MCF 10A (cell line): ENCODE measurements at regions not wholly inside any gene's neighbourhood (a gene's known extent, or its start where the extent isn't known, plus 50 kb on each side); places are given as distances from the start of the nearest gene placed in this dataset.

ENCODE experiments used
- BruUV-seq: library from RNA; stranded (reverse); fragments of 400-500 nt; replicated peaks from 2 replicates; lab custom pipeline; 2021; lab: Mats Ljungman, UMichigan
- CTCF ChIA-PET: fragments of 300-600 bp; sonication (Branson Sonifier 250); formaldehyde crosslinking; extraction: SDS; loops from one replicate; lab custom pipeline; 2021; ENCODE audit warnings: antibody characterized with exemption, inconsistent platforms; lab: Yijun Ruan, JAX
- POLR2A ChIA-PET: fragments of 300-600, 350-650 bp; sonication (Branson Sonifier 250); formaldehyde crosslinking; extraction: SDS; loops from one replicate; lab custom pipeline; 2020; ENCODE audit warnings: antibody characterized with exemption, inconsistent platforms; lab: Yijun Ruan, JAX
- DNase-seq: peaks from one replicate; pipeline ENCODE4 v3.0.0-alpha.2; 2018; ENCODE audit not compliant: unreplicated experiment
- H3K27ac Mint-ChIP-seq: one replicate; pipeline ENCODE4 v1.8.0; 2022; ENCODE audit warnings: mild to moderate bottlenecking, low read depth, mixed read lengths; ENCODE audit not compliant: unreplicated experiment
- H3K27me3 Mint-ChIP-seq: one replicate; pipeline ENCODE4 v1.8.0; 2022; ENCODE audit warnings: mixed read lengths; ENCODE audit not compliant: insufficient read depth, unreplicated experiment
- H3K36me3 Mint-ChIP-seq: one replicate; pipeline ENCODE4 v1.8.0; 2022; ENCODE audit warnings: mild to moderate bottlenecking, moderate library complexity, mixed read lengths; ENCODE audit not compliant: insufficient read depth, unreplicated experiment
- H3K4me1 Mint-ChIP-seq: one replicate; pipeline ENCODE4 v1.8.0; 2022; ENCODE audit warnings: mixed read lengths; ENCODE audit not compliant: insufficient read depth, unreplicated experiment
- H3K4me3 Mint-ChIP-seq: one replicate; pipeline ENCODE4 v1.8.0; 2022; ENCODE audit warnings: mild to moderate bottlenecking, moderate library complexity, mixed read lengths; ENCODE audit not compliant: unreplicated experiment
- H3K9me3 Mint-ChIP-seq: one replicate; pipeline ENCODE4 v1.8.0; 2022; ENCODE audit warnings: mixed read lengths; ENCODE audit not compliant: unreplicated experiment
- intact Hi-C: fragments of 100-400 bp; cut with micrococcal nuclease; formaldehyde crosslinking; loops from 2 replicates; pipeline ENCODE4 v1.14.1; 2022
- TF ChIP-seq, protein P1 (sequence below): fragments of 200-600 bp; IDR thresholded peaks from one replicate; pipeline ENCODE4 v1.8.0; 2022; ENCODE audit warnings: antibody characterized with exemption, mild to moderate bottlenecking; ENCODE audit not compliant: unreplicated experiment

DNA sequence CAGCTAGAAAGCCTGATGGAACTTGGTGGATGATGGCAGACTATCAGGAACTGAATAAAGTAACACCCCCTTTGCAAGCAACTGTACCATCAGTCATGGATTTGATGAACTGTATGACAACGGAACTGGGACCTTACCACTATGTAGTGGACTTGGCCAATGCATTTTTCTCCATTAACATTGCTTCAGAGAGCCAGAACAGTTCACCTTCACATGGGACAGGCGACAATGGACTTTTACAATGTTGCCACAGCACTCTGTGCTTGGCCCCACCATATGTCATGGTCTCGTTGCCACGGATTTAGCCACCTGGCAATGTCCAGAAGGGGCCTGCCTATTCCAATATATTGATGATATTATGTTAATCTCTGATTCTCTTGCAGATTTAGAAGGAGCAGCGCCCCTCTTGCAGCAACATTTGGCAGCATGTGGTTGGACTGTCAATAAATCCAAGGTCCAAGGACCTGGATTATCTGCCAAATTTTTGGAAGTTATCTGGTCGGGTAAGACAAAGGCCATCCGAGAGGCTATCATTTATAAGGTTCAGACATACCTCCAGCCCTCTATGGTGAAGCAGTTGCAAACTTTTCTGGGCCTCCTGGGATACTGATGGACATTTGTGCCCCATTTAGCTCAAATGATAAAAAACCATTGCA lies 52.2 kb upstream of the ZC3H15 start:
- Mint-ChIP-seq H3K27me3 (no peaks in the 10 kb centered on the region), H3K27ac (no peak overlapping the region), H3K4me3 (no peak overlapping the region), H3K4me1 (peaks cover 4% of the 10 kb centered on the region), H3K9me3 (peaks cover 1% of the 10 kb centered on the region), H3K36me3 (no peaks in the 10 kb centered on the region)
- no TSS peak for BruUV-seq
- DNase-seq = no peak
- ChIA-PET CTCF (no interaction called here), POLR2A (no interaction called here)
- TF ChIP-seq, protein P1, sequence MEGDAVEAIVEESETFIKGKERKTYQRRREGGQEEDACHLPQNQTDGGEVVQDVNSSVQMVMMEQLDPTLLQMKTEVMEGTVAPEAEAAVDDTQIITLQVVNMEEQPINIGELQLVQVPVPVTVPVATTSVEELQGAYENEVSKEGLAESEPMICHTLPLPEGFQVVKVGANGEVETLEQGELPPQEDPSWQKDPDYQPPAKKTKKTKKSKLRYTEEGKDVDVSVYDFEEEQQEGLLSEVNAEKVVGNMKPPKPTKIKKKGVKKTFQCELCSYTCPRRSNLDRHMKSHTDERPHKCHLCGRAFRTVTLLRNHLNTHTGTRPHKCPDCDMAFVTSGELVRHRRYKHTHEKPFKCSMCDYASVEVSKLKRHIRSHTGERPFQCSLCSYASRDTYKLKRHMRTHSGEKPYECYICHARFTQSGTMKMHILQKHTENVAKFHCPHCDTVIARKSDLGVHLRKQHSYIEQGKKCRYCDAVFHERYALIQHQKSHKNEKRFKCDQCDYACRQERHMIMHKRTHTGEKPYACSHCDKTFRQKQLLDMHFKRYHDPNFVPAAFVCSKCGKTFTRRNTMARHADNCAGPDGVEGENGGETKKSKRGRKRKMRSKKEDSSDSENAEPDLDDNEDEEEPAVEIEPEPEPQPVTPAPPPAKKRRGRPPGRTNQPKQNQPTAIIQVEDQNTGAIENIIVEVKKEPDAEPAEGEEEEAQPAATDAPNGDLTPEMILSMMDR = no peak
- intact Hi-C loops = no loop called here
